ENCODE measurements at regions not wholly inside any gene's neighbourhood (a gene's known extent, or its start where the extent isn't known, plus 50 kb on each side); places are given as distances from the start of the nearest gene placed in this dataset.

DNA sequence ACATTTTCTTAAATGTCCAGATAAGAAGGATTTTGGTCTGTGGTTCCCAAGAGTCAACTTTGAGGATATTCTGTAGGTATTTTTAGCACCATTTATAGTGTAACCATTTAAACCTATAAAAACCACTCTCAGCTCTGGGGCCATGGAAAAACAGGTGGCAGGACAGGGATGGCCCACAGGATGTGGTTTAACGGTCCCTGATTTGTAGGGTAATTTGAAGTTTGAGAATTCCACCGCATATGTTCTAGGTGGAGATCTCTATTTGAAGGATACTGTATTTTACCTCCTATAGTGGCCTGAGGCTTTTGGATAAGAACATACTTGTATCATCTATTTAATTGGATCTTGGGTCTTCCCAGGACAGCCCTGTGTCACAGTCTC, 62.4 kb upstream of the IGLL5 start:
- DNase-seq, result no peak

DNA sequence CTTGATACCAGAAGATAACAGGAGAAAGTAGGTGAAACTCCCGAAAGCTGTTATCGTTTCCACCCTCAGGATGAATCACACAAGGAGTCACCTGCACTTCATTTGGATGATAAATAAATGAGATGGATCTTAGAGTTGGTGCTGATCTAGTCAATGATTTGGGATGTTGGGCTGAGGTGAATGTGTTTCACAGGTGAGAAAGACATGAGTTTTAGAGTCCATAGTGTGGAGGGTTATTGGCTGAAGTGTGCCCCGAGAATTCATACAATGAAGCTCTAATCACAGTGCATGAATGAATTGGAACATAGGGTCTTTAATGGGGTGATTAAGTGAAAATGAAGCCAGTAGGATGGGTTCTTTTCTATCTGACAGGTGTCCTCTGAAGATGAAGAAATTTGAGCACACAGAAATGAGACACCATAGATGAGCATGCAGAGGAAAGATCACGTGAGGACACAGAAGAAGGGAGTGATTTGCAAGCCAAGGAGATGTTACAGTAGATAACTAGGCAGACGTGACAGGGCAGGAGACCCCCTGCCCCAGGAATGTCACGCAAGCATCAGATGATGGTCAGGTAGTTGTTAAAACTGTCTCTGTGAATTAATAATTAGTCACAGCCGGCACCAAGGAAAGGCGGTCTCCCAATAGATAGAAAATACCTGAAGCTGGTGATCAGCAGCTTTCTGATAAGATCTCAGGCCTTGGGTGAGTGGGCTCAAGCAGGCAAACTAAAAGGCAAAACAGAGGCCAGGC, 60.3 kb upstream of the IGLL5 start:
- DNase-seq, result no peak

DNA sequence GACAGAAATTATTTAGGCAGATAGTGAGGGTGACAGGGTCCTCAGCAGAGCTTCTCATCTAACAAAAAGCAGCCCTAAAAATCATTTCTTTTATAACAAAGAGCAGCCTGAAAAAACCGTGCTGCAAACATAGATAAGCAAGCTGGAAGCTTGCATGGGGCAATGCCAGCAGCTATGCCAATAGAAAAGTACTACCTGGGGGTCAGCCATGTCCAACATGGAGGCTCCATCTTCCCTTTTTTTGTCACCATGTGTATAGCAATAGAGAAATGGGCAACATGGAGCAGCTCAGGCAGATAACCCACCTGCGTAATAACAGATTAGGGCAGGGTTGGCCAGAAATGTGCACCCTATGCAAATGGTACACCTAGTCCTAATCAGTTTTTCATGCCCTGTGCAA, 57.4 kb upstream of the IGLL5 start:
- no peak for DNase-seq

DNA sequence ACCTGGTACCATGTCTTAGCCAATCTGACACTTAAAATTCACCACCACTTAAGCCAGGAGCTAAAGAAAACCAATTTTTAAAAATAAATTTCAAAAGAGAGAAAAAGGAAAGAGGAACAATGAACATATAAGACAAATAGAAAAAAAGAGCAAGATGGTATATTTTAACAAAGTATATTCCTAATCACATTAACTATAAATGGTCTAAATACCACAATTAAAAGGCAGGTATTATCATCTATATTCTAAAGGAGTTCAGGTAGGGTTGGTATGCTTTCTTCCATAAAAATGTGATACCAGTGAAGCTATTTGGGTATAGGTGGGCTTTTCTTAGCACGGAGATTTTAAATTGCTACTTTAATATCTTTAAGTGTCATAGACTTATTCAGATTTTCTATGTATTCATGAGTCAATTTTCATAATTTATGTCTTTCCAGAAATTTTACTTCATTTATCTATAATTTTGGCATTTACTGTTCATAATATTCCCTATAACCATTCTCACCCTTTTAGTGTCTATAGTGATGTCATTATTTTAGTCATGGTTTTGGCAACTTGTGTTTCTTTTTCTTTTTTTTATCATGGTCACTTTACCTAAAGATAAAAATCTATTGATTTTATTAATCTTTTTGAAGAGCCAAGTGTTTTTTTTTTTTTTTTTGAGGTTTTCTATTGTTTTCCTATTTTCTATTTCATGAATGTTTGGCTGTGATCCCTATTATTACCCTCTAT, 56.5 kb upstream of the IGLL5 start:
- DNase-seq, result no peak

DNA sequence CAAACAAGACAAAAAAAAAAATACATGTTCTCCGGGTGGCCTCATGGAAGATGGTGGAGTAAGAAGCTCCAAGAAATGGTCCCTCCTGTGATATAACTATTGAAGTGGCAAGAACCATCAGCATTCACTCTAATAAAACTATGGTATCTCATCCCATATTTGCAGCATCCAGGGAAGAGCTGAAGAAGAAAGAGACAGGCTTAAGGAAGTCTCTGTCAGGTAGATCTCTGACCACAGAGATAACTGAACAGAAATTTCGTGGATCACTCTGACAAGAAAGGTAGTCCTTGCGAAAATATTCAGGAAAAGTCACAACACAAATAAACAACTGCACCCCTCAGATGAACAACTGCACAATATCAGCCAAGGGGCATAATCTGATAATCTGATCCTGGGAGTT, 54.6 kb upstream of the IGLL5 start:
- no peak for DNase-seq

DNA sequence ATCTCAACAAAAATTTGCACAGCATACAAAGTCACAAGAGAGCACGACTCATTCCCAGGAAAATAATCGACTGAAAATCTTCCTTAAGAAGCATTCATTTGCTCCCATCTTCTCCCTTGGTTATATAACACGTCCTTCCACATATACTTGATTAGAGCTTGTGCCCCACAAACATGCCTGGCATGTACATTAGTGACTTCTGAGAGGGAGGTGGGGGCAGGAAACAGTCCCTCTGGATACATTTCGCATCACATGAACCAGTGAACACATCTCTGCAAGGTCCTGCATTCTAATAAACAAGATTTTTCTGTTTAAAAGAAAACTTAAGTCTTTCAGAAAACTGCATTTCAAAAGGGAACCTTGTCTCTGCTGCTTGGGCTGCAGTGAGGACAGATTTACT, 54.1 kb upstream of the IGLL5 start:
- DNase-seq, result no peak

DNA sequence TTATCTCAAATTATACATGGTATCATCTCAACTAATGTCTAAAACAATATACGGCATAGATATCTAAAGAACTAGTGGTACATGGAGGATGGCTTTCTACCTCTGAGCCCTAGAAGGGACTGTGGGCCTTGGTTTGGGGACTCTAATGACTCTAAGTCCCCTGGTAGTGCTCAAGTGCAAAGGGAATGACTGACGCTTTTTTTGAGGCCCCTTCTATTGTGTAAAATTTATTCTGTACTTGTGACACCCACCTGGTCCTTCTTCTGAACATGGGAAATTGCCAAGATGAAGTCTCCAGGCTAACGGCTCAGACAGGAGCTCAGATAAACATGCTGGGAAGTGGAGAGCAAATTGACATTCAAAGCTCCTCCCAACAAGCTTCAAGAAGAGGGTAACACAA, 53.4 kb upstream of the IGLL5 start:
- DNase-seq, result no peak

DNA sequence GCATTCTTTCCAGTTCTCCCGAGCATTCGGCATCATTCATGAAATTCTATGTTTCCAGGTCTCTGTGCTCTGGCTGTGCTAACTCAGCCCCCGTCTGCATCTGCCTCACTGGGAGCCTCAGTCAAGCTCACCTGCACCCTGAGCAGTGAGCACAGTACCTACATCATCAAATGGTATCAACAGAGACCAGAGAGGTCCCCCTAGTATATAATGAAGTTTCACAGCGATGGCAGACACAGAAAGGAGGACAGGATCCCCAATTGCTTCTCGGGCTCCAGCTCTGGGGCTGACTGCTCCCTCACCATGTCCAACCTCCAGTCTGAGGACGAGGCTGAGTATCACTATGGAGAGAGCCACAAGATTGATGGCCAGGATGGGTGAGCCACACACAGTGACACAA, 52.8 kb upstream of the IGLL5 start:
- no peak for DNase-seq

DNA sequence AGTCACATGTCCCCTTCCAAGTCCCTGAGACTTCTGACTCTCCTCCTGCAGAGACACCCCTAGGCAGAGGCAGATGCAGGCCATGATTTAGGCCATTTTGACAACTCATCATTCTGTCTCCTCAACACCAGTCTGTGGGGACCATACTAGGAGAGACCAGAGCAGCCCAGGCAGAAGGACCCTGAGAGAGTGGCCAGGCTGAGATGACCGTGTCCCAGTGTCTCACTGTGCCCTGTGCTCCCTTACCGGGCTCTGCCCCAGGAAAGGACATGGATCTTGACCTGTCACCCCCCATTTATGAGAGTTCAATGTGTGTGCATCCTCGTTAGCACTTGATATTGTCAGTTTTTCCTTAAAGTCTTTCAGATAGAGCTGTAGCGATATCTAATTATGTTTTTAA, 52.4 kb upstream of the IGLL5 start:
- DNase-seq, result no peak

DNA sequence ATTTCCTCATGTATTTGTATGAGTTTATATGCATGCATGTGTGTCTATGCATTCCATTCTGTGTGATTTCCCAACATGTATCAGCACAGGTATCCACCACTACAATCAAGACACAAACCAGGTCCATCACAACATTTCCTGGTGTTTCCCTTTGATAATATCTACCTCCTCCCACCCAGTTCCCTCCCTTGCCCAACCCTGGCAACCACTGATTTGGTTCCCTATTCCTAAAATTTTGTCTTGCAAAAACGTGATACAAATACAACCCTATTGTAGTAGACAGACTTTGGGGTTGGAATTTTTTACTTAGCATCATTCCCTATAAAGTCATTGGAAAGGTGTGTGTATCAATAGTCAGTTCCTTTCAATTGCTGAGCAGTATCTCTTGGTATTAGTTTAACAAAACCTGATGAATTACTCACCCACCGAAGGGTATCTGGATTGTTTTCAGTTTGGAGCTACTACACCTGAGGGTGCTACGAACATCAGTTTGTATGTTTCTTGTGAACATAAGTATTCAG, 51.8 kb upstream of the IGLL5 start:
- DNase-seq, result no peak

DNA sequence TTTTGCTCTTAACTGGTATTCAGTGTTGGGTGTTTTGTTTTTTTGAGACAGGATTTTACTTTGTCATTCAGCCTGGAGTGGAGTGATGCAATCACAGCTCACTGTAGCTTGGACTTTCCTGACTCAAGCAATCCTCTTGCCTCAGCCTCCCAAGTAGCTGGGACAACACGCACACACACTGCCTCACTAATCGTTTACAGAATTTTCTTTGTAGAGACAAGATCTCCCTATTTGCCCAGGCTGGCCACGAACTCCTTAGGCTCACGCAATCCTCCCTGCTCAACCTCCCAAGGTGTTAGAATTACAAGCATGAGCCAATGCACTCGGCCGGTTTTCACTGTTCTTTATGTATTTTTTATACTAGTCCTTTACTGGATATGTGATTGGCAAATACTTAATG, 51.0 kb upstream of the IGLL5 start:
- no peak for DNase-seq
